Keratinocyte (primary cell): ENCODE measurements at regions not wholly inside any gene's neighbourhood (a gene's known extent, or its start where the extent isn't known, plus 50 kb on each side); places are given as distances from the start of the nearest gene placed in this dataset.

Source experiments
- DNase-seq: peaks from one replicate; pipeline ENCODE4 v3.0.0-alpha.2; 2011; ENCODE audit warnings: low read depth, missing footprints, low spot score
- FAIRE-seq: peaks from 2 replicates; lab custom pipeline; 2011; peaks lifted over from hg19 to GRCh38; lab: Jason Lieb, UNC
- H2AFZ ChIP-seq: 2 replicates; pipeline ENCODE4 v1.6.0; 2012; ENCODE audit warnings: low read length, control low read depth, inconsistent platforms; ENCODE audit not compliant: control insufficient read depth
- H3K27ac ChIP-seq: 2 replicates; pipeline ENCODE4 v1.5.1; 2011; ENCODE audit warnings: low read length; ENCODE audit not compliant: control insufficient read depth, insufficient read depth
- H3K27me3 ChIP-seq: 3 replicates; pipeline ENCODE4 v1.6.0; 2011; ENCODE audit warnings: low read length; ENCODE audit not compliant: control insufficient read depth, insufficient read depth; ENCODE audit errors: extremely low read depth
- H3K36me3 ChIP-seq, 2 experiments: 2 replicates in 1 of 2; 3 replicates in 1 of 2; pipeline ENCODE4 v1.5.1; 2011; ENCODE audit warnings: low read length in 2 of 2, mild to moderate bottlenecking in 1 of 2; ENCODE audit not compliant: control insufficient read depth in 2 of 2, insufficient read depth in 2 of 2; ENCODE audit errors: extremely low read depth in 1 of 2
- H3K4me1 ChIP-seq: 3 replicates; pipeline ENCODE4 v1.5.1; 2011; ENCODE audit warnings: low read length; ENCODE audit not compliant: control insufficient read depth, insufficient read depth; ENCODE audit errors: extremely low read depth
- H3K4me2 ChIP-seq: 3 replicates; pipeline ENCODE4 v1.6.0; 2011; ENCODE audit warnings: low read depth, low read length; ENCODE audit not compliant: control insufficient read depth, insufficient read depth; ENCODE audit errors: extremely low read depth
- H3K4me3 ChIP-seq, 3 experiments: fragments of 200-600 bp in 1 of 3; sonication (generic) in 1 of 3; 2 replicates in 2 of 3; 3 replicates in 1 of 3; pipeline ENCODE4 v1.5.1; 2011 to 2016; ENCODE audit warnings: low read length in 3 of 3, mild to moderate bottlenecking in 3 of 3, control low read depth in 2 of 3, inconsistent platforms in 1 of 3, low read depth in 1 of 3, mixed read lengths in 1 of 3, mixed run types in 1 of 3, moderate library complexity in 1 of 3; ENCODE audit not compliant: control insufficient read depth in 2 of 3, insufficient read depth in 2 of 3; ENCODE audit errors: extremely low read depth in 1 of 3
- H3K79me2 ChIP-seq: 2 replicates; pipeline ENCODE4 v1.6.0; 2012; ENCODE audit warnings: low read length; ENCODE audit not compliant: control insufficient read depth, insufficient read depth
- H3K9ac ChIP-seq: 3 replicates; pipeline ENCODE4 v1.6.0; 2011; ENCODE audit warnings: low read length; ENCODE audit not compliant: control insufficient read depth, insufficient read depth; ENCODE audit errors: extremely low read depth
- H3K9me1 ChIP-seq: 3 replicates; pipeline ENCODE4 v1.6.0; 2011; ENCODE audit warnings: low read length; ENCODE audit not compliant: control insufficient read depth, insufficient read depth; ENCODE audit errors: extremely low read depth
- H3K9me3 ChIP-seq: 2 replicates; pipeline ENCODE4 v1.5.1; 2012; ENCODE audit warnings: low read depth, low read length; ENCODE audit not compliant: control insufficient read depth
- H4K20me1 ChIP-seq: 3 replicates; pipeline ENCODE4 v1.6.0; 2011; ENCODE audit warnings: low read length; ENCODE audit not compliant: control insufficient read depth, insufficient read depth; ENCODE audit errors: extremely low read depth
- EZH2 ChIP-seq: IDR thresholded peaks from one replicate; pipeline ENCODE4 v1.6.1; 2012; ENCODE audit warnings: inconsistent platforms, mild to moderate bottlenecking, low read length, moderate library complexity
- dilution Hi-C: fragments of 300-500 bp; cut with MboI; formaldehyde crosslinking; loops from one replicate; pipeline ENCODE4 v1.7.0; 2020; ENCODE audit warnings: low sequenced_read_pairs; ENCODE audit not compliant: extremely low pct_ligation_motif_present
- TF ChIP-seq, protein P1 (sequence below), 3 experiments: IDR thresholded peaks in 1 of 3; conservative IDR thresholded peaks in 1 of 3; optimal IDR thresholded peaks in 1 of 3; 2 replicates in 2 of 3; 3 replicates in 1 of 3; pipeline versions ENCODE3 to v1.5.1; 2011; ENCODE audit warnings: low read length in 3 of 3, mild to moderate bottlenecking in 3 of 3, moderate library complexity in 2 of 3, control low read depth in 1 of 3, inconsistent platforms in 1 of 3; ENCODE audit not compliant: insufficient read depth in 2 of 3; ENCODE audit errors: extremely low read depth in 1 of 3

DNA sequence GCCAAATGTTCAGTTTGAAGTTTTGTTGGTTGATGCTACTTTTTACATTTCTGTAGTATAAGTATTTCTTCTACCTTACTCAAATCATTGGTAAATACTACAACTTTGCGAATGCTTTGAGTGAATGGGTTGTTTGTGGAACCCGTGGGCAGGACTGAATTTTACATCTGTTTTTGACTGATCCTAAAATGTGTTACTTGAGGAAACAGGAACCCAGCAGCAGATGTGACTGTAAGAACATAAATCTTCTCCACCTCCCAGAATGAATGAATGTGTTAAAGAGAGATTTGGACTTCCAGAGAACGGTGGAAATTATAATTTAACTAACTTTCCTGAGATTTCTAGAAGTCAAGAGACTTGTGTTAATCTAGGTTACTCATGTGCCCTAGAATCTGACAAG is 728.5 kb upstream of the MARCKS start:
- Histone ChIP-seq H3K4me2 (no peak overlapping the region), H3K27me3 (no peaks in the 10 kb centered on the region), H3K9ac (no peak overlapping the region), H2AFZ (no peak overlapping the region), H3K36me3 (no peaks in the 10 kb centered on the region), H3K27ac (no peak overlapping the region), H3K79me2 (no peaks in the 10 kb centered on the region), H4K20me1 (no peaks in the 10 kb centered on the region), H3K4me1 (no peaks in the 10 kb centered on the region), H3K9me3 (no peaks in the 10 kb centered on the region), H3K9me1 (no peaks in the 10 kb centered on the region), H3K4me3 (no peak overlapping the region)
- FAIRE-seq (no peak), DNase-seq (no peak)
- TF ChIP-seq, protein P1, sequence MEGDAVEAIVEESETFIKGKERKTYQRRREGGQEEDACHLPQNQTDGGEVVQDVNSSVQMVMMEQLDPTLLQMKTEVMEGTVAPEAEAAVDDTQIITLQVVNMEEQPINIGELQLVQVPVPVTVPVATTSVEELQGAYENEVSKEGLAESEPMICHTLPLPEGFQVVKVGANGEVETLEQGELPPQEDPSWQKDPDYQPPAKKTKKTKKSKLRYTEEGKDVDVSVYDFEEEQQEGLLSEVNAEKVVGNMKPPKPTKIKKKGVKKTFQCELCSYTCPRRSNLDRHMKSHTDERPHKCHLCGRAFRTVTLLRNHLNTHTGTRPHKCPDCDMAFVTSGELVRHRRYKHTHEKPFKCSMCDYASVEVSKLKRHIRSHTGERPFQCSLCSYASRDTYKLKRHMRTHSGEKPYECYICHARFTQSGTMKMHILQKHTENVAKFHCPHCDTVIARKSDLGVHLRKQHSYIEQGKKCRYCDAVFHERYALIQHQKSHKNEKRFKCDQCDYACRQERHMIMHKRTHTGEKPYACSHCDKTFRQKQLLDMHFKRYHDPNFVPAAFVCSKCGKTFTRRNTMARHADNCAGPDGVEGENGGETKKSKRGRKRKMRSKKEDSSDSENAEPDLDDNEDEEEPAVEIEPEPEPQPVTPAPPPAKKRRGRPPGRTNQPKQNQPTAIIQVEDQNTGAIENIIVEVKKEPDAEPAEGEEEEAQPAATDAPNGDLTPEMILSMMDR (optimal IDR thresholded peaks at IDR 0.05 in 1 of 3, IDR thresholded peaks at IDR 0.05 in 1 of 3, conservative IDR thresholded peaks at IDR 0.05 in 1 of 3; ENCODE audit: extremely low read depth in 1 of 3, insufficient read depth in 2 of 3, low read length in 3 of 3) = no peak
- no peak for TF ChIP-seq EZH2
- dilution Hi-C loops = no loop called here

DNA sequence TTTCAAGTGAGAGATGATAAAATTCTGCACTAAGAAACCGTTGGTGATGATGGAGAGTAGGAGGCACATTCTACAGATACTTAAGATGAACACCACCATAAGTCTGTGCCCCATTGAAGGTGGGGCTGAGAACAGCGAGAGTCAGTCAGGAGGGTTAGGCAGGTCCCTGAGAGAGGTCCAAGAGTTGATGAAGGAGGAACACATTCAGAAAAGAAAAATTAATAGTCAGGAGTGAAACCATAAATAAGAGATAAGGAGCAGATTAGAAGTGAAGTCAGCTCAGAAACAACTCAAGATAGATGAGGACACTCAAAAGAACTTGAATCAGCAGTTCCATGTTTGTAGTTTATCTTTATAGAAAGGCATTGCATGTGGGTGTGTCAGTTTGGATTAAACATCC is 727.2 kb upstream of the MARCKS start:
- DNase-seq = no peak
- Histone ChIP-seq H2AFZ (no peak overlapping the region), H3K27me3 (no peaks in the 10 kb centered on the region), H3K27ac (no peak overlapping the region), H4K20me1 (no peaks in the 10 kb centered on the region), H3K9me3 (no peaks in the 10 kb centered on the region), H3K36me3 (no peaks in the 10 kb centered on the region), H3K4me1 (no peaks in the 10 kb centered on the region), H3K4me3 (no peak overlapping the region), H3K9ac (no peak overlapping the region), H3K4me2 (no peak overlapping the region), H3K9me1 (no peaks in the 10 kb centered on the region), H3K79me2 (no peaks in the 10 kb centered on the region)
- FAIRE-seq = peak; percentile 9
- no peak for TF ChIP-seq EZH2
- TF ChIP-seq, protein P1 (optimal IDR thresholded peaks at IDR 0.05 in 1 of 3, IDR thresholded peaks at IDR 0.05 in 1 of 3, conservative IDR thresholded peaks at IDR 0.05 in 1 of 3; ENCODE audit: extremely low read depth in 1 of 3, insufficient read depth in 2 of 3, low read length in 3 of 3) = no peak
- dilution Hi-C loops = no loop called here
